ENCODE measurements at regions not wholly inside any gene's neighbourhood (a gene's known extent, or its start where the extent isn't known, plus 50 kb on each side); places are given as distances from the start of the nearest gene placed in this dataset.

DNA sequence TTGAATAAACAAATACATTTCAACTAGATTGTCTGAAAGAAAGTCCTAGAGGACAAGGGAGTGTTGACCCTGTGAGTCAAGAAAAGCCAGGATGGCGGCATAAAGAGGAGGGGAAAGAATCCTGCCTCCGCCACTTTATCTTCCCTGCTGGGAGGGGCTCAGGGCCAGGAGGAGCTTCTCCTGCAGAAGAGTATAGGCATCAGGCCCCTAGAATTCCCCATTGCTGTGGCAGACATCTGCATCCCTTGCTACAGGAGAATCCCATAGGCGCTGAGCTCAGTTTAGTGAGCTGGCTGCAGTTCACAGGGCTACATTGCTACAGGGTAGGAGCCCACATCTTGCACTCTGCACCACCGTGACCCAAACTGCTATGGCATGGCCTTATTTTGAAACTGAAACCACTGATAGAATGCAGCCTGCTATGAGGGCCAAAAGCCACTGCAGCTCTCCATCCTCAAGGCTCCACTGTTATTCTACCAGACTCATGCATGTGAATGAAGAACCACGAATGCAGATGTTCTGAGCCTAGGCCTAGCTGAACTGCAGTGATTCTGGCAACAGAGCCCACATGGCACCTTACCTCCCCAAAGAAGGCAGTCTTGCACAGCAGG is 941.4 kb upstream of the CTNND2 start:
- TF ChIP-seq, protein P1, sequence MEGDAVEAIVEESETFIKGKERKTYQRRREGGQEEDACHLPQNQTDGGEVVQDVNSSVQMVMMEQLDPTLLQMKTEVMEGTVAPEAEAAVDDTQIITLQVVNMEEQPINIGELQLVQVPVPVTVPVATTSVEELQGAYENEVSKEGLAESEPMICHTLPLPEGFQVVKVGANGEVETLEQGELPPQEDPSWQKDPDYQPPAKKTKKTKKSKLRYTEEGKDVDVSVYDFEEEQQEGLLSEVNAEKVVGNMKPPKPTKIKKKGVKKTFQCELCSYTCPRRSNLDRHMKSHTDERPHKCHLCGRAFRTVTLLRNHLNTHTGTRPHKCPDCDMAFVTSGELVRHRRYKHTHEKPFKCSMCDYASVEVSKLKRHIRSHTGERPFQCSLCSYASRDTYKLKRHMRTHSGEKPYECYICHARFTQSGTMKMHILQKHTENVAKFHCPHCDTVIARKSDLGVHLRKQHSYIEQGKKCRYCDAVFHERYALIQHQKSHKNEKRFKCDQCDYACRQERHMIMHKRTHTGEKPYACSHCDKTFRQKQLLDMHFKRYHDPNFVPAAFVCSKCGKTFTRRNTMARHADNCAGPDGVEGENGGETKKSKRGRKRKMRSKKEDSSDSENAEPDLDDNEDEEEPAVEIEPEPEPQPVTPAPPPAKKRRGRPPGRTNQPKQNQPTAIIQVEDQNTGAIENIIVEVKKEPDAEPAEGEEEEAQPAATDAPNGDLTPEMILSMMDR (IDR thresholded peaks at IDR 0.05; ENCODE audit: low read depth, low read length, poor library complexity, severe bottlenecking) = no peak
- TF ChIP-seq EZH2phosphoT487 (IDR thresholded peaks at IDR 0.05; ENCODE audit: borderline replicate concordance, low read length) = no peak

Measured in DOHH2 (cell line).